NCI-H1694 (cell line): ENCODE measurements at regions not wholly inside any gene's neighbourhood (a gene's known extent, or its start where the extent isn't known, plus 50 kb on each side); places are given as distances from the start of the nearest gene placed in this dataset.

Source experiments
- DNase-seq: peaks from one replicate; lab custom pipeline; 2025; lab: John Stamatoyannopoulos, UW

- no peak for DNase-seq
Measured at GRCh38 chr14:101369916-101370592, 191.2 kb upstream of the DIO3 start.

GRCh38 chr14:101370593-101371569, 190.4 kb upstream of the DIO3 start:
- DNase-seq, result no peak

GRCh38 chr14:101371799-101372793, 189.2 kb upstream of the DIO3 start:
- DNase-seq, result no peak

- DNase-seq, result no peak
Measured at GRCh38 chr14:101372894-101373620, 188.2 kb upstream of the DIO3 start.

GRCh38 chr14:101373690-101374295, 187.5 kb upstream of the DIO3 start:
- DNase-seq, result no peak

- no peak for DNase-seq
Measured at GRCh38 chr14:101374373-101375338, 186.6 kb upstream of the DIO3 start.

- no peak for DNase-seq
Measured at GRCh38 chr14:101377069-101377468, 184.2 kb upstream of the DIO3 start.

- DNase-seq, result no peak
Measured at GRCh38 chr14:101379842-101380241, 181.5 kb upstream of the DIO3 start.

- DNase-seq, result no peak
Measured at GRCh38 chr14:101380512-101380911, 180.8 kb upstream of the DIO3 start.

- no peak for DNase-seq
Measured at GRCh38 chr14:101380940-101381339, 180.4 kb upstream of the DIO3 start.

GRCh38 chr14:101383737-101384338, 177.5 kb upstream of the DIO3 start:
- no peak for DNase-seq

GRCh38 chr14:101394374-101394773, 166.9 kb upstream of the DIO3 start:
- no peak for DNase-seq

GRCh38 chr14:101395779-101396178, 165.5 kb upstream of the DIO3 start:
- no peak for DNase-seq

GRCh38 chr14:101397206-101397605, 164.1 kb upstream of the DIO3 start:
- no peak for DNase-seq

GRCh38 chr14:101398011-101398410, 163.3 kb upstream of the DIO3 start:
- no peak for DNase-seq

- DNase-seq, result no peak
Measured at GRCh38 chr14:101399737-101400517, 161.4 kb upstream of the DIO3 start.

- no peak for DNase-seq
Measured at GRCh38 chr14:101400830-101401229, 160.5 kb upstream of the DIO3 start.

- DNase-seq, result no peak
Measured at GRCh38 chr14:101402936-101403660, 158.2 kb upstream of the DIO3 start.
